Stomach (tissue), 4 donors: ENCODE measurements at regions not wholly inside any gene's neighbourhood (a gene's known extent, or its start where the extent isn't known, plus 50 kb on each side); places are given as distances from the start of the nearest gene placed in this dataset.

ENCODE experiments used
- CTCF ChIP-seq, 7 experiments: fragments of 450-650 bp in 4 of 7; fragments of 200-600 bp in 3 of 7; sonication (generic) in 3 of 7; IDR thresholded peaks; one replicate each; pipeline ENCODE4 v1.5.1; 2016 to 2019; ENCODE audit warnings: antibody characterized with exemption in 7 of 7, control low read depth in 2 of 7, mild to moderate bottlenecking in 1 of 7
- EP300 ChIP-seq: sonication (generic); formaldehyde crosslinking; IDR thresholded peaks from one replicate; pipeline ENCODE4 v1.6.1; 2017; ENCODE audit warnings: antibody characterized with exemption
- POLR2A ChIP-seq, 4 donors: fragments of 450-650 bp; IDR thresholded peaks; one replicate each; pipeline ENCODE4 v1.6.1; 2016; ENCODE audit warnings: antibody characterized with exemption in 4 of 4, control low read depth in 2 of 4, mild to moderate bottlenecking in 1 of 4, moderate library complexity in 1 of 4
- POLR2AphosphoS5 ChIP-seq, 3 donors: sonication (generic); formaldehyde crosslinking; IDR thresholded peaks; one replicate each; pipeline ENCODE4 v1.6.1; 2016; ENCODE audit warnings: antibody characterized with exemption in 3 of 3

GRCh38 chr2:163187995-163188655, 349.6 kb upstream of the KCNH7 start:
- TF ChIP-seq POLR2A (IDR thresholded peaks at IDR 0.05) (no peak), CTCF (IDR thresholded peaks at IDR 0.05) (no peak), POLR2AphosphoS5 (IDR thresholded peaks at IDR 0.05) (no peak), EP300 (no peak)
